IPS DF 4.7 (cell line): ENCODE measurements at regions not wholly inside any gene's neighbourhood (a gene's known extent, or its start where the extent isn't known, plus 50 kb on each side); places are given as distances from the start of the nearest gene placed in this dataset.
"Not testable (repeated sequence)": the region's sequence is repeated elsewhere in the genome, so short reads cannot be mapped to it uniquely, and the experiment has no call there.

Experiments used
- DNase-seq: peaks from one replicate; pipeline ENCODE4 v3.0.0-alpha.2; 2013; ENCODE audit warnings: low spot score; ENCODE audit errors: extremely low read depth

- DNase-seq = no peak
Observed at GRCh38 chr5:104951829-104952228, 1389.2 kb upstream of the NUDT12 start.

DNA sequence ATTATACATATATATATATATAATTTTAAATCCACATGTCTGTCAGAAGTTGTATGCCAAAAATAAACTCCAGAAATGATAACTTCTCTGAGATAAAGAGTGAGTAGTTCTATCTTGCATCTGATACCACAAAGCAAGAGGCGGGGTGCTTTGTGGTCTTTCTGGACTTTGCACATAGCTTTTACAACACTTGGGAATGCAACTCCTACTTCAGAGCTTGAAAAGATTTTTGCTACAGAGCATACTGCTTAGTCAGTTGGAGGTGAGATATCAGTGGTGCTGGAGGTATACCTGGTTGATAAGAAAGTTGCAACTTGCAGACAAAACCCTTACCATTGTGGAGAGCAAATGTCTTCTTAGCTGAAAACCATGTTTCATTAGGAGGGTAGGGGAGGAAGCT lies 1384.5 kb upstream of the NUDT12 start:
- DNase-seq = no peak

DNA sequence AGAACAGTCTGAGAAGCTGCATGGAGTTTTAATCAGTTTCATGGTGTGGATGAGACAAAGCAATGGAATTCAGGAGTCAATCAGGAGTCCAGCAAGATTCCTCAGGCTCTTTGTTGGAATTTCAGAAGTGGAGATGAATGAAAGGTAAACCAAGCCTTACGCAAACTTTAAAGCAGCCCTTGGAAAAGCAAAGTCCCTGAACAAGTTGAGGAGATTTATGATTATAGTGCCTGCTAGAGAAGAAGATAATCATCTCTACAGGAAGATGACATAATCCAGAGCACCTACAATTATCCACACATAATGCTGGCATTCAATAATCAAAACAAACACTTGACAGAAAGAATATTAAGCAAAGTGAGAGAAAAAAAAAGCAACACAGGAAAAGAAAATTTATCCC lies 1380.1 kb upstream of the NUDT12 start:
- no peak for DNase-seq

GRCh38 chr5:104941030-104941645 lies 1378.5 kb upstream of the NUDT12 start:
- DNase-seq = no peak

DNA sequence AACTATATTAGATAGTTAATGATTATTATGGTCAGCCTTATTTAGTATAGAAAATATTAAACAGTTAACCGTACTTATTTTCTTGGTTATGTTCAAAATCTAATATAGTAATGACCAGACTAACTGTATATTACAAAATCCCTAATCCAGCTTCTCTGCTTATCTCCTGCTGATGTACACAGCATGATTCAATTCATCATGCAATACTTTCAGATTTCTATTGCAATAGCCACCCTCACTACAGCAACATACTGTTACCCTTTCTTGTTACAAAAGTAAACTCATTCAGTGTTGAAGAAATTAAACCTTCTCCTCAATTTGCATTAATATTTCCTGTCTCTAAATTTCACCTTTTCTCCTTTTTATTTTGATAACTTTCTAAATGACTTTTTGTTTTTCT lies 1375.0 kb upstream of the NUDT12 start:
- DNase-seq = no peak

DNA sequence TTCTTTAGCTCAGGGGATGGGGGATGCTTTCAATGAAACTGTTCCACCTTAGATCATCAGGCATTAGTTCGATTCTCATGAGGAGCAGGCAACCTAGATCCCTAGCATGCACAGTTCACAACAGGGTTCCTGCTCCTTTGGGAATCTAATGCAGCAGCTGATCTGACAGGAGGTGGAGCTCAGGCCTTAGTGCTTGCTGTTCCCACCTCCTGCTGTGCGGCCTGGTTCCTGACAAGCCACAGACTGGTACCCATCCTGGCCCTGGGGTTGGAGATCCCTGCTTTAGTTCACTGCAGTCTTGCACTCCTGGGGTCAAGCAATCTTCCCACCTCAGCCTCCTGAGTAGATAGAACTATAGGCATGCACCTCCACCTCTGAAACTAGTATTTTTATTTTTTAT lies 1369.8 kb upstream of the NUDT12 start:
- DNase-seq = peak; percentile 14

- DNase-seq = no peak
Observed at GRCh38 chr5:104928906-104929520, 1366.4 kb upstream of the NUDT12 start.

DNA sequence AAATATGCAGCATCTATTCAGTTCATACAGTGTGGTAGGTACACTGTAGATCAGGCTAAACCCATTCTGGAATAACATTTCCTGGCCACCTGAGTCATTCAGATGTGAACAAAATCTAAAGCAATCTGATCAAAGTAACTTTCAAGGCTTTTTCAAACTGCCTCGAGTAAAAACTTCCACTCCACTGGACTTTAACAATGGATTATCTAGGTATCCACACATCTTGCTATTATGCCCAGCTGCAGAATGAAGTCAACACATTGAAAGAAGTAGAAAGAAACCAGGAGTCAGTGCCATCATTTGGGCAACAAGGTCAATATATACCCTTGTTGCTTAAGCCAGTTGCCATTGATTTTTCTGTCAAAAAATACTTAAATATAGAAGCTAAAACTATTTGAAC lies 1352.6 kb upstream of the NUDT12 start:
- no peak for DNase-seq

DNA sequence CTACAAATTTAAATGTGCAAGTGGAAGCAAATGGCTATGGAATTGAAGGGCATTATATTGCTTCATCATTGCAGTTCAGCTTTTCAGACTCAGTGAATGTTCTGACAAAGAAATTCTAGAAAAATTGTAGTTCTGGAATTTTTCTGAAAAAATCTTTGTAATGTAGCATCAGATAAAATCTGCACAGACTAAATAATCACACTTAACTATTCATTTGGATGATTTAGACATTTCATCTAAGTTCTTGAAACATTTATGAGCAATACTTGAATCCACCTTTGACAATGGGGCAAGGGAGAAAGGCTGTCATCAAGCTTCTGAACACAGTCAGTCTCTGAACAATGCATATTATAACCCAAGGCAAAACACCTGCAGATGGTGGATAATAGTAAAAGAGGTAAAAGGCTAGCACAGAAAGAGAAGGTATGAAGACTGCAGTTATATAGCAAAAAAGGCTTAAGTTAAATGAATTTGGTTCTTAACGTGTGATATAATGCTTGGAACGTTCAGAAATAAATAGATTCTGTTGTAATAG lies 1352.0 kb upstream of the NUDT12 start:
- no peak for DNase-seq

DNA sequence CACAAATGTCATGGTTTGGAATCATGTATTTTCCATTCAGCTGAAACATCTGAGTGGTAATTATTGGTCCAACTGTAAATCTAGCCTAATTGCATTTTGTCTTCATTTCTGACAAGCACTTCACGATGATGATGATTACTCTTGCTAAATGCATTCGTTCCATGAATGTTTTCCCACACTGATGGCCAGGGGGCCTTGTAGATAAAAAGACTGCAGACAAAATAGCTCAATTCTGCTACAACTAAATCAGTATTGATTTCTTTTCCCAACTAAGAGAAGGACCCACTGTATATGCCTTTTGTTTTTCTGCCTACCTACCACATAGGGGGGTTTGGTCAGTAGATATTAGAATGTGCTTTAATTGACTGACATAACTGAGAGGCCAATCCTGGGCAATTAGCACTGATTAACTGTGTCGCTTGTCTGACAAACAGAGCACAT lies 1351.3 kb upstream of the NUDT12 start:
- DNase-seq = no peak

DNA sequence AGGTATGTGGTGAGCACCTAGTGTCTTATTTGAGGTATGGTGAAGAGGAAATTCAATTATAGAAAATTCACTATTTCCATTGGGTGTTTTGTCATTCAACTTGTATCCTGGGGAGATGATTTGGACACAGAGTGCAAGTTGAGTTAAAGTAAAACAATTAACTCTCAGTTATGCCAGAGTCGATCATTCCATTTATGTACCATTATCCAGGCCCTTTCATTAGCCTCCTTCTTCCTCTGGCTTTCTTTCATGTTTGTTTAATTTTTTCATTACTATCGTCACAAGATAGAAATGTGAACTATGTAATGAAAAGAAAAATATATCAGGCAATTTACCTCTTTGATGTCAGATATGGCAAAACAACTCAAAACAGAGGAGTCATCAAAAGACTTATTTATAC lies 1347.2 kb upstream of the NUDT12 start:
- no peak for DNase-seq

DNA sequence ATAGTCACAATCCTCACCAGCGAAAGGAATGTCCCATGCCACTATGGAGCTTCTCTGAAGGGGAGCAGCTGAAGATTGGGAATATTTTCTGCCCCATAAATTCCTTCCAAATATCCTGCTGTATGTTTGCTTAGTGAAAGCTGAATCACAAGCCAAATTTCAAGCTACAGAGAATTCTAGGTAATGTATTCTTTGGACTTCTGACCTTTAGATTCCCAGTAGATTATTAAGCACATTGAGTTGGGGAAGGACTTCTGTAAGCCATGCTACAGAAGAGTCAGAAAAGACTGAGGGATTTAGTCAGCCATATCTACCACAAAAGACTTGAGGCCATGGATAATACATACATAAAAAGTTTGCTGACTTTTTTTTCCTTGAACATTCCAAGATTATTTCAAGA lies 1342.0 kb upstream of the NUDT12 start:
- no peak for DNase-seq

- DNase-seq = no peak
Observed at GRCh38 chr5:104903941-104904340, 1341.4 kb upstream of the NUDT12 start.

- no peak for DNase-seq
Observed at GRCh38 chr5:104891596-104891995, 1329.0 kb upstream of the NUDT12 start.

- no peak for DNase-seq
Observed at GRCh38 chr5:104890767-104891166, 1328.2 kb upstream of the NUDT12 start.

GRCh38 chr5:104859437-104859836 lies 1296.8 kb upstream of the NUDT12 start:
- DNase-seq = no peak

DNA sequence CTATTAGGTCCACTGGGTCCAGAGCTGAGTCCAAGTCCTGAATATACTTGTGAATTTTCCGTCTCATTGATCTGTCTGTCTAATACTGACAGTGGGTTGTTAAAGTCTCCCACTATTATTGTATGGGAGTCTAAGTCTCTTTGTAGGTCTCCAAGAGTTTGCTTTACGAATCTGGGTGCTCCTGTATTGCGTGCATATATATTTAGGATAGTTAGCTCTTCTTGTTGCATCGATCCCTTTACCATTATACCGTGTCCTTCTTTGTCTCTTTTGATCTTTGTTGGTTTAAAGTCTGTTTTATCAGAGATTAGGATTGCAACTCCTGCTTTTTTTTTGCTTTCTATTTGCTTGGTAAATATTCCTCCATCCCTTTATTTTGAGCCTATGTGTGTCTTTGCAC lies 1289.5 kb upstream of the NUDT12 start:
- DNase-seq = not testable (repeated sequence)

GRCh38 chr5:104845541-104845940 lies 1283.0 kb upstream of the NUDT12 start:
- DNase-seq = no peak

GRCh38 chr5:104843822-104844221 lies 1281.2 kb upstream of the NUDT12 start:
- DNase-seq = no peak

- DNase-seq = no peak
Observed at GRCh38 chr5:104840284-104840683, 1277.7 kb upstream of the NUDT12 start.

GRCh38 chr5:104831515-104831914 lies 1268.9 kb upstream of the NUDT12 start:
- DNase-seq = not testable (repeated sequence)

DNA sequence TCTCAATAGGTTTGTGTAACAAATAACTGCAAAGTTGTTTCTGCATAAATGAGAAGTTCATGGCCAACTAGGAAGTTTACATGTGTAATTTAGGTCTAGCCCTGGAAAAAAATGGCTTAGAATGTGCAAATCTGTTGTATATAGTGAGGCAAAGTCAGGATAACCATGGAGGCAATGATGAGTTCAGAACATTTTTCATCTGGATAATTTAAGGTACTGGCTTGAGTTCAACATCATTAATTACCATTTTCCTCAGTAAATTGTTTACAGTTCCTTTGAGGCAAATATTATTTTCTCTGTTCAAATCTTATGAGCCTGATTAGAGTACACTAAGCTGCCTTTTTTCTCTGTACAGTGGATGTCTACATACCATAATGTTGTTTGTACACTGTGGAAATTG lies 1259.0 kb upstream of the NUDT12 start:
- no peak for DNase-seq

DNA sequence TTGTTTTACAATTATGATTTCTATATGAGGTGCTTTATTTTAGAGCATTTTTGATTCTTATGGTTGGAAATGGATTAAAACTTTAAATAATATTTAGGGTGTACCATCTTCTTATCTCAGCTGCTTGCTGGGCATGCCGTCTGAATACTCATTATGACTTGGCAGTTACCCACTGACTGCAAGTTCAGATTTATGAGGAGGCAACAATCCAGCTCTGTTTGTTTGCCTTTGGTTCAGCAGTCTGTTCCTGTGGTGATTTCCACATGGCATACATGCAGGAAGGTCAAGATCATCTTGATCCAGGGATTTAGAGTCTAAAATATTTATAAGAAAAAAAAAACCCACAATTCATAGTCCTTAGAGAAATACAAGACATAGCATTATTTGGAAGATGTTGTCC lies 1254.5 kb upstream of the NUDT12 start:
- no peak for DNase-seq
